ENCODE measurements at regions not wholly inside any gene's neighbourhood (a gene's known extent, or its start where the extent isn't known, plus 50 kb on each side); places are given as distances from the start of the nearest gene placed in this dataset.

GRCh38 chr12:97260786-97261185 is 201.8 kb upstream of the RMST start:
- POLR2A ChIA-PET (ENCODE audit: low non-redundant PET), result no interaction called here
- Histone ChIP-seq H3K4me3 (ENCODE audit: low read depth, low read length, poor library complexity, severe bottlenecking) (no peak overlapping the region), H3K36me3 (ENCODE audit: insufficient read depth, low read length, poor library complexity, severe bottlenecking) (no peaks in the 10 kb centered on the region), H3K27ac (ENCODE audit: low read depth, low read length, poor library complexity, severe bottlenecking) (no peak overlapping the region), H3K4me1 (ENCODE audit: insufficient read depth, low read length, poor library complexity, severe bottlenecking) (no peaks in the 10 kb centered on the region), H3K9me3 (ENCODE audit: low read depth, low read length, poor library complexity, severe bottlenecking) (no peaks in the 10 kb centered on the region), H3K27me3 (replicated peaks; ENCODE audit: insufficient read depth, low read depth, low read length, poor library complexity) (peaks cover 10% of the 10 kb centered on the region)
- CTCF ChIA-PET, result interaction anchor here (0.7 kb wide), 1 partner anchor 352 kb away, joined by 3 read pairs; no protein-coding TSS in a partner anchor
- BruUV-seq (replicated peaks), result no TSS peak
- TF ChIP-seq EZH2 (IDR thresholded peaks at IDR 0.05; ENCODE audit: borderline replicate concordance, low read depth, low read length, poor library complexity, severe bottlenecking) (no peak), CTCF (conservative IDR thresholded peaks at IDR 0.05; ENCODE audit: low read depth, low read length) (no peak)
- intact Hi-C loops (cut with micrococcal nuclease; ENCODE audit: unreplicated experiment), result no loop called here
- no peak for DNase-seq (ENCODE audit: low spot score)

- BruUV-seq (replicated peaks), result no TSS peak
- Histone ChIP-seq H3K27me3 (replicated peaks; ENCODE audit: insufficient read depth, low read depth, low read length, poor library complexity) (peaks cover 7% of the 10 kb centered on the region), H3K4me3 (ENCODE audit: low read depth, low read length, poor library complexity, severe bottlenecking) (no peak overlapping the region), H3K27ac (ENCODE audit: low read depth, low read length, poor library complexity, severe bottlenecking) (no peak overlapping the region), H3K9me3 (ENCODE audit: low read depth, low read length, poor library complexity, severe bottlenecking) (no peaks in the 10 kb centered on the region), H3K4me1 (ENCODE audit: insufficient read depth, low read length, poor library complexity, severe bottlenecking) (no peaks in the 10 kb centered on the region), H3K36me3 (ENCODE audit: insufficient read depth, low read length, poor library complexity, severe bottlenecking) (no peaks in the 10 kb centered on the region)
- no peak for DNase-seq (ENCODE audit: low spot score)
- TF ChIP-seq CTCF (conservative IDR thresholded peaks at IDR 0.05; ENCODE audit: low read depth, low read length) (no peak), EZH2 (IDR thresholded peaks at IDR 0.05; ENCODE audit: borderline replicate concordance, low read depth, low read length, poor library complexity, severe bottlenecking) (no peak)
- intact Hi-C loops (cut with micrococcal nuclease; ENCODE audit: unreplicated experiment), result no loop called here
- POLR2A ChIA-PET (ENCODE audit: low non-redundant PET), result no interaction called here
- CTCF ChIA-PET, result no interaction called here
Measured at GRCh38 chr12:97267166-97267565, 195.4 kb upstream of the RMST start.

- CTCF ChIA-PET, result no interaction called here
- no TSS peak for BruUV-seq (replicated peaks)
- intact Hi-C loops (cut with micrococcal nuclease; ENCODE audit: unreplicated experiment), result no loop called here
Measured at GRCh38 chr12:97267594-97268202, 194.9 kb upstream of the RMST start.

More at GRCh38 chr12:97267594-97268202, 194.9 kb upstream of the RMST start:
- TF ChIP-seq CTCF (conservative IDR thresholded peaks at IDR 0.05; ENCODE audit: low read depth, low read length), result no peak
- TF ChIP-seq EZH2 (IDR thresholded peaks at IDR 0.05; ENCODE audit: borderline replicate concordance, low read depth, low read length, poor library complexity, severe bottlenecking), result no peak
- Histone ChIP-seq H3K9me3 (ENCODE audit: low read depth, low read length, poor library complexity, severe bottlenecking) (no peaks in the 10 kb centered on the region), H3K4me1 (ENCODE audit: insufficient read depth, low read length, poor library complexity, severe bottlenecking) (no peaks in the 10 kb centered on the region), H3K27ac (ENCODE audit: low read depth, low read length, poor library complexity, severe bottlenecking) (no peak overlapping the region), H3K4me3 (ENCODE audit: low read depth, low read length, poor library complexity, severe bottlenecking) (no peak overlapping the region), H3K27me3 (replicated peaks; ENCODE audit: insufficient read depth, low read depth, low read length, poor library complexity) (peaks cover 11% of the 10 kb centered on the region), H3K36me3 (ENCODE audit: insufficient read depth, low read length, poor library complexity, severe bottlenecking) (no peaks in the 10 kb centered on the region)
- no peak for DNase-seq (ENCODE audit: low spot score)
- POLR2A ChIA-PET (ENCODE audit: low non-redundant PET), result no interaction called here

Data from A673 (cell line).